ENCODE measurements at regions not wholly inside any gene's neighbourhood (a gene's known extent, or its start where the extent isn't known, plus 50 kb on each side); places are given as distances from the start of the nearest gene placed in this dataset.
"Not testable (repeated sequence)": the region's sequence is repeated elsewhere in the genome, so short reads cannot be mapped to it uniquely, and the experiment has no call there.

DNA sequence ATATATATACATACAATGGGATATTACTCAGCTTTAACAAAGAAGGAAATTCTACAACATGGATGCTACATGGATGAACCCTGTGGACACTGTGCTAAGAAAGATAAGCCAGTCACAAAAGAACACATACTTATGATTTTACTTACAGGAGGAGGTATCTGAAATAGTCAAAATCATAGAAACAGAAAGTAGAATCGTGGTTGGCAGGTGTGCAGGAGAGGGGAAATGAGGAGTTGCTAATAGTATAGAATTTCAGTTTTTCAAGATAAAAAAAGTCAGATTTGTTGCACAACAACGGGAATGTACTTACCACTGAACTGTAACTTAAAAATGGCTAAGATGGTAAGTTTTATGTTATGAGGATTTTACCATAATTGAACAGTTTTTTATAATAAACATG, 706.3 kb downstream of the TFAP2A start:
- Histone ChIP-seq H3K9me3 (ENCODE audit: control insufficient read depth in 2 of 3, low read length in 3 of 3) (no peaks in the 10 kb centered on the region), H3K36me3 (ENCODE audit: control insufficient read depth in 2 of 3, insufficient read depth in 3 of 3, low read length in 3 of 3) (no peaks in the 10 kb centered on the region), H3K27ac (ENCODE audit: low read depth, low read length) (no peak overlapping the region), H3K4me1 (ENCODE audit: control insufficient read depth in 2 of 2, insufficient read depth in 2 of 2, low read length in 2 of 2) (no peaks in the 10 kb centered on the region), H3K27me3 (ENCODE audit: control insufficient read depth in 2 of 2, insufficient read depth in 2 of 2, low read length in 2 of 2) (no peaks in the 10 kb centered on the region), H3K4me3 (ENCODE audit: low read length) (no peak overlapping the region)
- no peak overlapping the region for H3K27ac Mint-ChIP-seq
- DNase-seq (no peak), ATAC-seq (no peak)
- no peaks in the 10 kb centered on the region for H3K4me1 Mint-ChIP-seq
- intact Hi-C loops (cut with micrococcal nuclease): no loop called here
- peaks cover 0 to 3% (median 0%) of the 10 kb centered on the region in 5 donors for H3K27me3 Mint-ChIP-seq
- CTCF ChIA-PET: no interaction called here
- peaks cover 0 to 3% (median 0%) of the 10 kb centered on the region in 11 donors for H3K9me3 Mint-ChIP-seq
- no peak overlapping the region for H3K4me3 Mint-ChIP-seq
- no peaks in the 10 kb centered on the region for H3K36me3 Mint-ChIP-seq
- POLR2A ChIA-PET: no interaction called here

- POLR2A ChIA-PET: no interaction called here
Measured at GRCh38 chr6:9704989-9705388, 709.9 kb downstream of the TFAP2A start.

GRCh38 chr6:9702914-9703313, 712.0 kb downstream of the TFAP2A start:
- Histone ChIP-seq H3K9me3 (ENCODE audit: control insufficient read depth in 2 of 3, low read length in 3 of 3) (no peaks in the 10 kb centered on the region), H3K4me3 (ENCODE audit: low read length) (no peak overlapping the region), H3K36me3 (ENCODE audit: control insufficient read depth in 2 of 3, insufficient read depth in 3 of 3, low read length in 3 of 3) (no peaks in the 10 kb centered on the region), H3K27ac (ENCODE audit: low read depth, low read length) (no peak overlapping the region), H3K4me1 (ENCODE audit: control insufficient read depth in 2 of 2, insufficient read depth in 2 of 2, low read length in 2 of 2) (no peaks in the 10 kb centered on the region), H3K27me3 (ENCODE audit: control insufficient read depth in 2 of 2, insufficient read depth in 2 of 2, low read length in 2 of 2) (no peaks in the 10 kb centered on the region)
- ATAC-seq (no peak), DNase-seq (no peak)
- ChIA-PET CTCF (no interaction called here), POLR2A (no interaction called here)
- Mint-ChIP-seq H3K4me1 (no peaks in the 10 kb centered on the region), H3K9me3 (peaks cover 0 to 10% (median 2%) of the 10 kb centered on the region in 11 donors), H3K27ac (no peak overlapping the region), H3K4me3 (no peak overlapping the region), H3K36me3 (no peaks in the 10 kb centered on the region), H3K27me3 (no peaks in the 10 kb centered on the region)
- intact Hi-C loops (cut with micrococcal nuclease): no loop called here

More at GRCh38 chr6:9704989-9705388, 709.9 kb downstream of the TFAP2A start:
- Mint-ChIP-seq H3K4me1 (no peaks in the 10 kb centered on the region), H3K36me3 (no peaks in the 10 kb centered on the region), H3K4me3 (no peak overlapping the region), H3K27me3 (no peaks in the 10 kb centered on the region), H3K27ac (no peak overlapping the region), H3K9me3 (peaks cover 0 to 7% (median 2%) of the 10 kb centered on the region in 11 donors)
- Histone ChIP-seq H3K9me3 (ENCODE audit: control insufficient read depth in 2 of 3, low read length in 3 of 3) (no peaks in the 10 kb centered on the region), H3K36me3 (ENCODE audit: control insufficient read depth in 2 of 3, insufficient read depth in 3 of 3, low read length in 3 of 3) (no peaks in the 10 kb centered on the region), H3K27ac (ENCODE audit: low read depth, low read length) (no peak overlapping the region), H3K4me1 (ENCODE audit: control insufficient read depth in 2 of 2, insufficient read depth in 2 of 2, low read length in 2 of 2) (no peaks in the 10 kb centered on the region), H3K27me3 (ENCODE audit: control insufficient read depth in 2 of 2, insufficient read depth in 2 of 2, low read length in 2 of 2) (no peaks in the 10 kb centered on the region), H3K4me3 (ENCODE audit: low read length) (no peak overlapping the region)
- no peak for ATAC-seq
- CTCF ChIA-PET: no interaction called here
- DNase-seq: no peak
- intact Hi-C loops (cut with micrococcal nuclease): no loop called here

- ATAC-seq: no peak
- H3K27ac ChIP-seq (ENCODE audit: low read depth, low read length): no peak overlapping the region
- H3K27ac Mint-ChIP-seq: no peak overlapping the region
- intact Hi-C loops (cut with micrococcal nuclease): no loop called here
- no peak for DNase-seq
- H3K9me3 Mint-ChIP-seq: peaks cover 0 to 17% (median 3%) of the 10 kb centered on the region in 11 donors
- no peaks in the 10 kb centered on the region for H3K36me3 Mint-ChIP-seq
- H3K4me1 ChIP-seq (ENCODE audit: control insufficient read depth in 2 of 2, insufficient read depth in 2 of 2, low read length in 2 of 2): no peaks in the 10 kb centered on the region
- ChIA-PET CTCF (no interaction called here), POLR2A (no interaction called here)
- H3K36me3 ChIP-seq (ENCODE audit: control insufficient read depth in 2 of 3, insufficient read depth in 3 of 3, low read length in 3 of 3): no peaks in the 10 kb centered on the region
- H3K9me3 ChIP-seq (ENCODE audit: control insufficient read depth in 2 of 3, low read length in 3 of 3): no peaks in the 10 kb centered on the region
- no peak overlapping the region for H3K4me3 Mint-ChIP-seq
- H3K4me1 Mint-ChIP-seq: no peaks in the 10 kb centered on the region
- H3K27me3 ChIP-seq (ENCODE audit: control insufficient read depth in 2 of 2, insufficient read depth in 2 of 2, low read length in 2 of 2): no peaks in the 10 kb centered on the region
- H3K27me3 Mint-ChIP-seq: no peaks in the 10 kb centered on the region
- no peak overlapping the region for H3K4me3 ChIP-seq (ENCODE audit: low read length)
Measured at GRCh38 chr6:9699888-9700287, 715.0 kb downstream of the TFAP2A start.

DNA sequence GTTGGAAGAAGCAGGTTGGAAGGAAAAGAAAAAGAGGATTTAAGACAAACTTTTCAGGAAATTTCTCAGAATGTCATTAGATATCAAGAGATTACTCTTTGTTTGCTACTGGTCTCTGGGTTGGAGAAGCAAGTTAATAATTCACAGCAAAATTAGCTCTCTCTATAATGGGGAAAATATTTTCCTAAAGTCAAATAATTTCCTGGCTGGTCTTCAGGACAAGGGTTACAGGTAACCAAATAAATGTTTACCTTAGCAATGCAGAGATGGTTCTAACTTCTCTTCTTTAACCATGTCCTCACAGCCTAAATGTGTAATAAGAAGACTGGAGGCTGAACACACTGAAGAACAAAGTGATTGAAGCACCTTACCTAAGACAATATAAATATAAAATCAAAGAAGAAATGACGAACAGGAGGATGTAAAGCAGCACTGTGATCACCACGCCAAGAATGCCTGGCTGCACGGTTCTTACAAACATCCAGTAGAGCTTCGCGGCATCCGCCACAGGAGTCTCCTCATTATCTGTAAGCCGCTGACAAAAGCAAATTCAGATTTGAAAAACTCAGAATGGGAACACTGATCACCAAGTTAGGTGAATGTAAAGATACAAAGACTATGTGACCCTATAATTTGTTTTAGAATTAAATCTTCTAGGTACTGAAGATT, 717.5 kb downstream of the TFAP2A start:
- Mint-ChIP-seq H3K27me3 (no peaks in the 10 kb centered on the region), H3K27ac (no peak overlapping the region), H3K4me1 (no peaks in the 10 kb centered on the region), H3K9me3 (peaks cover 0 to 27% (median 4%) of the 10 kb centered on the region in 11 donors), H3K36me3 (no peaks in the 10 kb centered on the region), H3K4me3 (no peak overlapping the region)
- POLR2A ChIA-PET: no interaction called here
- DNase-seq (no peak), ATAC-seq (no peak)
- CTCF ChIA-PET: no interaction called here
- Histone ChIP-seq H3K27ac (ENCODE audit: low read depth, low read length) (no peak overlapping the region), H3K4me1 (ENCODE audit: control insufficient read depth in 2 of 2, insufficient read depth in 2 of 2, low read length in 2 of 2) (no peaks in the 10 kb centered on the region), H3K9me3 (ENCODE audit: control insufficient read depth in 2 of 3, low read length in 3 of 3) (no peaks in the 10 kb centered on the region), H3K4me3 (ENCODE audit: low read length) (no peak overlapping the region), H3K36me3 (ENCODE audit: control insufficient read depth in 2 of 3, insufficient read depth in 3 of 3, low read length in 3 of 3) (no peaks in the 10 kb centered on the region), H3K27me3 (ENCODE audit: control insufficient read depth in 2 of 2, insufficient read depth in 2 of 2, low read length in 2 of 2) (no peaks in the 10 kb centered on the region)
- intact Hi-C loops (cut with micrococcal nuclease): no loop called here

DNA sequence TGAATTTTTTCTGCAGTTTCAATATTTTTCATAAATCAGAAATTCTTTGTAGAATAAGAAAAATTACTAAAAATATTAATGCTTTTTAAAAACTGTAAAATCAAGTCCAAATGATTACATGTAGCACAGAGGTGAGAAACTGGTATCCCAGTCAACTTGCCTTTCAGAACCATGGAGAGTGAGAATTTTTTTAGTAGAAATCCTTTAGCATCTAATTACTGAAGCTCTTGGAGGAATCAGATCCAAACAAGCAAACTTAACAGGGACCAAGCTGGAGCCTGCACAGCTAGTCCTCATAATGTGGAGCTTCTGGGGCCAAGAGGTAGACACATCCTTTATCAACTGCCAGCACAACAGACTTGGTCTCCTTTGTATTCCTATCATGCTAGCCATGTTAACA, 724.5 kb downstream of the TFAP2A start:
- Mint-ChIP-seq H3K4me1 (no peaks in the 10 kb centered on the region), H3K36me3 (no peaks in the 10 kb centered on the region), H3K4me3 (no peak overlapping the region), H3K9me3 (peaks cover 0 to 12% (median 2%) of the 10 kb centered on the region in 11 donors), H3K27ac (no peak overlapping the region), H3K27me3 (no peaks in the 10 kb centered on the region)
- Histone ChIP-seq H3K27ac (ENCODE audit: low read depth, low read length) (no peak overlapping the region), H3K9me3 (ENCODE audit: control insufficient read depth in 2 of 3, low read length in 3 of 3) (no peaks in the 10 kb centered on the region), H3K4me3 (ENCODE audit: low read length) (no peak overlapping the region), H3K27me3 (ENCODE audit: control insufficient read depth in 2 of 2, insufficient read depth in 2 of 2, low read length in 2 of 2) (no peaks in the 10 kb centered on the region), H3K36me3 (ENCODE audit: control insufficient read depth in 2 of 3, insufficient read depth in 3 of 3, low read length in 3 of 3) (no peaks in the 10 kb centered on the region), H3K4me1 (ENCODE audit: control insufficient read depth in 2 of 2, insufficient read depth in 2 of 2, low read length in 2 of 2) (no peaks in the 10 kb centered on the region)
- intact Hi-C loops (cut with micrococcal nuclease): no loop called here
- ChIA-PET POLR2A (no interaction called here), CTCF (no interaction called here)
- DNase-seq (no peak), ATAC-seq (no peak)

GRCh38 chr6:9680727-9681126, 734.1 kb downstream of the TFAP2A start:
- H3K36me3 ChIP-seq (ENCODE audit: control insufficient read depth in 2 of 3, insufficient read depth in 3 of 3, low read length in 3 of 3); H3K36me3 Mint-ChIP-seq; intact Hi-C loops (cut with micrococcal nuclease); DNase-seq; CTCF ChIA-PET; H3K27ac ChIP-seq (ENCODE audit: low read depth, low read length); H3K4me3 Mint-ChIP-seq; H3K4me1 ChIP-seq (ENCODE audit: control insufficient read depth in 2 of 2, insufficient read depth in 2 of 2, low read length in 2 of 2); H3K9me3 ChIP-seq (ENCODE audit: control insufficient read depth in 2 of 3, low read length in 3 of 3); ATAC-seq; H3K4me3 ChIP-seq (ENCODE audit: low read length); H3K27ac Mint-ChIP-seq; H3K27me3 ChIP-seq (ENCODE audit: control insufficient read depth in 2 of 2, insufficient read depth in 2 of 2, low read length in 2 of 2); POLR2A ChIA-PET; H3K4me1 Mint-ChIP-seq; H3K27me3 Mint-ChIP-seq: not testable (repeated sequence)
- H3K9me3 Mint-ChIP-seq: peaks cover 0 to 20% (median 5%) of the 10 kb centered on the region in 11 donors
